CD4-positive, alpha-beta T cell (primary cell): ENCODE measurements at regions not wholly inside any gene's neighbourhood (a gene's known extent, or its start where the extent isn't known, plus 50 kb on each side); places are given as distances from the start of the nearest gene placed in this dataset.

Experiments
- ATAC-seq: fragments of 200-7000 bp; cut with Tn5 transposase; one replicate; pipeline ENCODE4 v1.10.0; 2022; ENCODE audit warnings: mild to moderate bottlenecking; ENCODE audit not compliant: poor library complexity
- CTCF ChIA-PET: fragments of 350-600 bp; sonication (Branson Sonifier 250); formaldehyde crosslinking; loops from one replicate; lab custom pipeline; 2021; ENCODE audit warnings: antibody characterized with exemption, inconsistent platforms; lab: Charles Lee
- POLR2A ChIA-PET: fragments of 350-600 bp; sonication (Branson Sonifier 250); formaldehyde crosslinking; loops from one replicate; lab custom pipeline; 2021; ENCODE audit warnings: antibody characterized with exemption, inconsistent platforms; lab: Charles Lee
- DNase-seq, 14 experiments: peaks; one replicate each; pipeline ENCODE4 v3.0.0-alpha.2; 2013 to 2020; ENCODE audit warnings: mixed read lengths in 2 of 14
- H3K27ac ChIP-seq, 2 donors: one replicate each; pipeline versions ENCODE4 v1.5.1 to v1.7.0; 2013; ENCODE audit warnings: low read length in 2 of 2, low read depth in 1 of 2, mild to moderate bottlenecking in 1 of 2
- H3K27me3 ChIP-seq, 2 experiments: 1 replicate in 1 of 2; 2 replicates in 1 of 2; pipeline versions ENCODE4 v1.6.1 to v1.7.0; 2013; ENCODE audit warnings: low read length in 2 of 2, control low read depth in 1 of 2, mild to moderate bottlenecking in 1 of 2, moderate library complexity in 1 of 2; ENCODE audit not compliant: insufficient read depth in 2 of 2, control insufficient read depth in 1 of 2
- H3K36me3 ChIP-seq: one replicate; pipeline ENCODE4 v1.6.1; 2013; ENCODE audit warnings: low read length, control low read depth; ENCODE audit not compliant: insufficient read depth
- H3K4me1 ChIP-seq: one replicate; pipeline ENCODE4 v1.6.1; 2013; ENCODE audit warnings: low read length, control low read depth; ENCODE audit not compliant: insufficient read depth
- H3K4me3 ChIP-seq: one replicate; pipeline ENCODE4 v1.5.1; 2013; ENCODE audit warnings: mild to moderate bottlenecking, low read length, moderate library complexity
- H3K9me3 ChIP-seq, 2 experiments: 1 replicate in 1 of 2; 2 replicates in 1 of 2; pipeline versions ENCODE4 v1.6.1 to v1.7.0; 2013; ENCODE audit warnings: low read length in 2 of 2, mild to moderate bottlenecking in 2 of 2, control low read depth in 1 of 2, moderate library complexity in 1 of 2; ENCODE audit not compliant: control insufficient read depth in 1 of 2, insufficient read depth in 1 of 2
- H3K27ac Mint-ChIP-seq: one replicate; pipeline ENCODE4 v1.8.0; 2020; ENCODE audit warnings: mixed read lengths
- H3K27me3 Mint-ChIP-seq: one replicate; pipeline ENCODE4 v1.8.0; 2021; ENCODE audit warnings: mixed read lengths
- H3K36me3 Mint-ChIP-seq: one replicate; pipeline ENCODE4 v1.8.0; 2021; ENCODE audit warnings: low read depth, mixed read lengths
- H3K4me1 Mint-ChIP-seq: one replicate; pipeline ENCODE4 v1.8.0; 2021; ENCODE audit warnings: low read depth, mixed read lengths
- H3K4me3 Mint-ChIP-seq: one replicate; pipeline ENCODE4 v1.8.0; 2020; ENCODE audit warnings: mild to moderate bottlenecking, mixed read lengths
- H3K9me3 Mint-ChIP-seq: one replicate; pipeline ENCODE4 v1.8.0; 2020; ENCODE audit warnings: mixed read lengths
- intact Hi-C, 2 experiments: fragments of 100-400 bp; cut with DNase I in 1 of 2; cut with micrococcal nuclease in 1 of 2; formaldehyde crosslinking; loops; one replicate each; pipeline versions ENCODE4 v1.15.1 to v1.9.0; 2023 to 2025; cut with DNase I, micrococcal nuclease
- TF ChIP-seq, protein P1 (sequence below): fragments of 200-600 bp; IDR thresholded peaks from one replicate; pipeline ENCODE4 v1.8.0; 2022; ENCODE audit warnings: antibody characterized with exemption, mild to moderate bottlenecking

DNA sequence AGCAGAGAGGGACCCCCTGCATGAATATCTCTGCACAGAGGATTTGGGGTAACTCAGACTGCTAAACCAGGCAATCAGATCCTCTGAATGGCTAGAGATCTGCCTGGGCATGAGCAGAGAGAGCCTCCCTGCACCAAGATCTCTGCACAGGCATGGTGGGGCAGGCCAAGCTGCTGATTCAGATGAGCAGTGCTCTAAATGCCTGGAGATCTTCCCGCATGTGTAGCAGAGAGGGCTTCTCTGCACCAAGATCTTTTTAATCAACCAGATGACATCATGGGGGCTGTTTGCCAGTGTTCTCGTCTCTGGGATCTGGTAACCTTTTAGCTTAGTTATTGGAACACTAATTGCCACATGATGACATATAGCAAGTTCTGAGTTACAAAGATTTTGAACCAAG lies 301.3 kb upstream of the GALNT5 start:
- H3K27ac Mint-ChIP-seq = no peak overlapping the region
- CTCF ChIA-PET = no interaction called here

DNA sequence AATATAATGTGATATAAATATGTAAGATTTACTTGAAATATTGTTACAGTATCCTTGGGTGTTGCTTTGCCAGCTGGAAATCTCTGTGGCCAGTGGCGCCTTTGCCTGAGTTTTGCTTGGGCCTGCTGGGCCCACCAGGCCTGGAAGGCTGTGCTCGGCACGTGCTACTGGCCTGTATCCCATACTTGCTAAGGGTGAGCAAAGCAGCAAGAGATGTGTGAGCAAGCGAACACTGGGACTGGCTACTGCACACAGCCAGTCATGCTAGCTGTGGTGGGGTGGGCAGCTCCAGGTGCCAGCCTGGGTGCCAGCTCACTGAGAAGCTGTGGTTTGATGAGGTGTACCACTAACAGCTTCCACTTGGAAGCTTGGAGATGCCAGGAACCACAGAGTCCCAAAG lies 299.1 kb upstream of the GALNT5 start:
- peaks cover 4 to 16% of the 10 kb centered on the region in 2 experiments for H3K9me3 ChIP-seq
- no peaks in the 10 kb centered on the region for H3K4me1 ChIP-seq
- peaks cover 8% of the 10 kb centered on the region for H3K9me3 Mint-ChIP-seq
- no peaks in the 10 kb centered on the region for H3K4me1 Mint-ChIP-seq
- H3K27me3 ChIP-seq = no peaks in the 10 kb centered on the region
- POLR2A ChIA-PET = no interaction called here
- TF ChIP-seq, protein P1, sequence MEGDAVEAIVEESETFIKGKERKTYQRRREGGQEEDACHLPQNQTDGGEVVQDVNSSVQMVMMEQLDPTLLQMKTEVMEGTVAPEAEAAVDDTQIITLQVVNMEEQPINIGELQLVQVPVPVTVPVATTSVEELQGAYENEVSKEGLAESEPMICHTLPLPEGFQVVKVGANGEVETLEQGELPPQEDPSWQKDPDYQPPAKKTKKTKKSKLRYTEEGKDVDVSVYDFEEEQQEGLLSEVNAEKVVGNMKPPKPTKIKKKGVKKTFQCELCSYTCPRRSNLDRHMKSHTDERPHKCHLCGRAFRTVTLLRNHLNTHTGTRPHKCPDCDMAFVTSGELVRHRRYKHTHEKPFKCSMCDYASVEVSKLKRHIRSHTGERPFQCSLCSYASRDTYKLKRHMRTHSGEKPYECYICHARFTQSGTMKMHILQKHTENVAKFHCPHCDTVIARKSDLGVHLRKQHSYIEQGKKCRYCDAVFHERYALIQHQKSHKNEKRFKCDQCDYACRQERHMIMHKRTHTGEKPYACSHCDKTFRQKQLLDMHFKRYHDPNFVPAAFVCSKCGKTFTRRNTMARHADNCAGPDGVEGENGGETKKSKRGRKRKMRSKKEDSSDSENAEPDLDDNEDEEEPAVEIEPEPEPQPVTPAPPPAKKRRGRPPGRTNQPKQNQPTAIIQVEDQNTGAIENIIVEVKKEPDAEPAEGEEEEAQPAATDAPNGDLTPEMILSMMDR = no peak
- DNase-seq (no peak), ATAC-seq (no peak)
- H3K36me3 ChIP-seq = no peaks in the 10 kb centered on the region
- no peak overlapping the region for H3K4me3 Mint-ChIP-seq
- intact Hi-C loops = no loop called here
- no peak overlapping the region for H3K4me3 ChIP-seq
- H3K27ac Mint-ChIP-seq = no peak overlapping the region
- no peaks in the 10 kb centered on the region for H3K27me3 Mint-ChIP-seq
- no peaks in the 10 kb centered on the region for H3K36me3 Mint-ChIP-seq
- no peak overlapping the region for H3K27ac ChIP-seq
- CTCF ChIA-PET = no interaction called here

More for the DNA sequence above, 301.3 kb upstream of the GALNT5 start:
- Mint-ChIP-seq H3K9me3 (peaks cover 8% of the 10 kb centered on the region), H3K36me3 (no peaks in the 10 kb centered on the region), H3K4me3 (no peak overlapping the region), H3K4me1 (no peaks in the 10 kb centered on the region), H3K27me3 (no peaks in the 10 kb centered on the region)
- H3K27me3 ChIP-seq = no peaks in the 10 kb centered on the region
- H3K4me1 ChIP-seq = no peaks in the 10 kb centered on the region
- H3K27ac ChIP-seq = no peak overlapping the region
- TF ChIP-seq, protein P1 = no peak
- intact Hi-C loops = no loop called here
- DNase-seq = no peak
- H3K4me3 ChIP-seq = no peak overlapping the region
- peaks cover 4 to 16% of the 10 kb centered on the region in 2 experiments for H3K9me3 ChIP-seq
- POLR2A ChIA-PET = no interaction called here
- no peak for ATAC-seq
- no peaks in the 10 kb centered on the region for H3K36me3 ChIP-seq

DNA sequence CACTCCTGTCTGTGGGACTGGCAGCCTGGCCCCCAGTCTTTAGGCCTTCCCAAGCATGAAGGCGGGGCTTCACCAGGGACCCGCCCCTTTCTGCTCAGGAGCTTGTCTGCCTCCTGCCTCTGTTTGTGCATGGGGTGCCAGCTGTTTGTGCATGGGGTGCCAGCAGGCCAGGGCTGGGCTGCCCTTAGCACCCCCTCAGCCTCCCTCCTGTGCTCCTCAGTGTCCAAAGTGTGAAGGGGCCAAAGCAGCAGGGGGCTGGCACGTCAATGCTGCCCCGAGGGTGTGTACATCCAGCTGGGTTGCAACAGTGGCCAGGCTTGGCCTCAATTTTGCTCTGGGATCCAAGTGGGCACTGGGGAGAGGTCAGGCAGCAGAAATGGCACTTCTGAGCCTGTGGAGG lies 298.0 kb upstream of the GALNT5 start:
- DNase-seq = peak in 1 of 14 experiments; percentile 4
- TF ChIP-seq, protein P1 = no peak
- peaks cover 4 to 16% of the 10 kb centered on the region in 2 experiments for H3K9me3 ChIP-seq
- CTCF ChIA-PET = no interaction called here
- Mint-ChIP-seq H3K36me3 (no peaks in the 10 kb centered on the region), H3K27ac (no peak overlapping the region), H3K4me3 (no peak overlapping the region), H3K4me1 (no peaks in the 10 kb centered on the region), H3K9me3 (peaks cover 8% of the 10 kb centered on the region), H3K27me3 (no peaks in the 10 kb centered on the region)
- H3K27me3 ChIP-seq = no peaks in the 10 kb centered on the region
- no peaks in the 10 kb centered on the region for H3K4me1 ChIP-seq
- POLR2A ChIA-PET = no interaction called here
- H3K36me3 ChIP-seq = no peaks in the 10 kb centered on the region
- no peak overlapping the region for H3K4me3 ChIP-seq
- intact Hi-C loops = no loop called here
- no peak for ATAC-seq
- H3K27ac ChIP-seq = no peak overlapping the region
